ENCODE measurements at regions not wholly inside any gene's neighbourhood (a gene's known extent, or its start where the extent isn't known, plus 50 kb on each side); places are given as distances from the start of the nearest gene placed in this dataset.

DNA sequence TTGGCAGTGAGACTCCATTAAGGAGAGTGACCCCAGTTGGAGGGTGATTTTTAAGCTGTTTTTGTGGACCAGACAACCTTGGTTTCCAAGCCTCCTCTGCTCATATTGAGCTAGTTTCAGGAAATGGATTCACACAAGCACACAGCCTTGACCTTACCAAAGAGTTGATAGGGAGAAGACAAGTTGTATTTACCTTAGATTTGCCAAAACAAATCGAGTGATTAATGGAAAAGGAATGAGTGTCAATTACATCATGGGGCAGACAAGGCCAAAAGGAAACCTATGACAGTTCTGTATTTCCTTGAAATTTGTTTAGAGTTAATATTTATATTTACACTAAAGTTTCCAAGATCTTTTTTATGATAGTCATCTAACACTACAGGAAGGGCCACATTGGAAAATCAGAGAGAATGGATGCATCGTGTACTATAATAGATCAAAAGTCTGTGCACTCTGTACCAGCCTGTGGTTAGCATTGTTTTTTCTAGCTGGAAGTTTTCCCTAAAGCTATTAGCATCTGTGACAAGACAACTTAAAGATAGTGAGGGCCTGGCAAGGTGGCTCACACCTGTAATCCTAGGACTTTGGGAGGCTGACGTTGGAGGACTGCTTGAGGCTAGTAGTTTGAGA, 86.0 kb upstream of the FER start:
- DNase-seq (ENCODE audit: low read depth) = no peak
- no peak overlapping the region for H3K4me3 ChIP-seq (ENCODE audit: low read depth, low read length)
- no peak for TF ChIP-seq CTCF (conservative IDR thresholded peaks at IDR 0.05; ENCODE audit: low read depth, low read length)

DNA sequence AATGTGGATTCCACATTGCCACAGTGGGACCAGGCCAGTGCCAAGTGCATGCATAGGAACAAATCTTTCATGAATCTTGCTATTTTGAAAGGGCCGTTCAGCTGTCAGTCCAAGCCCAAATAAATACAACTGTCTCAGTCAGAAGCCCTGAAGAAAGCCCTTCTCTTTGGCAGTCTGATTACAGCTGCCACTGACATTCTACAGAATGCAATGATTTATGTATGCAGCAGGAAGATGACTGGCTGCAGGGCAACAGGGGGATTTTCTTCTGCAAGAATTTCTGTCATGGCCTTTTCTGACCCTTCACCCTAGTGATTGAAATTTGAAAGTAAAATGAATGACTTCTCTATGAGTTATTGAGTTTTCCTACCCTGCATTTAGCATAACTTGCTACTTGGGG, 86.7 kb upstream of the FER start:
- H3K4me3 ChIP-seq (ENCODE audit: low read depth, low read length) = no peak overlapping the region
- no peak for DNase-seq (ENCODE audit: low read depth)
- no peak for TF ChIP-seq CTCF (conservative IDR thresholded peaks at IDR 0.05; ENCODE audit: low read depth, low read length)

- TF ChIP-seq CTCF (conservative IDR thresholded peaks at IDR 0.05; ENCODE audit: low read depth, low read length) = no peak
Measured at GRCh38 chr5:108660291-108660690, 87.4 kb upstream of the FER start.

GRCh38 chr5:108659531-108659930, 88.2 kb upstream of the FER start:
- no peak for DNase-seq (ENCODE audit: low read depth)
- TF ChIP-seq CTCF (conservative IDR thresholded peaks at IDR 0.05; ENCODE audit: low read depth, low read length) = no peak
- H3K4me3 ChIP-seq (ENCODE audit: low read depth, low read length) = no peak overlapping the region

More at GRCh38 chr5:108660291-108660690, 87.4 kb upstream of the FER start:
- no peak for DNase-seq (ENCODE audit: low read depth)
- H3K4me3 ChIP-seq (ENCODE audit: low read depth, low read length) = no peak overlapping the region

- no peak for TF ChIP-seq CTCF (conservative IDR thresholded peaks at IDR 0.05; ENCODE audit: low read depth, low read length)
- DNase-seq (ENCODE audit: low read depth) = no peak
- no peak overlapping the region for H3K4me3 ChIP-seq (ENCODE audit: low read depth, low read length)
Measured at GRCh38 chr5:108655750-108656450, 91.8 kb upstream of the FER start.

DNA sequence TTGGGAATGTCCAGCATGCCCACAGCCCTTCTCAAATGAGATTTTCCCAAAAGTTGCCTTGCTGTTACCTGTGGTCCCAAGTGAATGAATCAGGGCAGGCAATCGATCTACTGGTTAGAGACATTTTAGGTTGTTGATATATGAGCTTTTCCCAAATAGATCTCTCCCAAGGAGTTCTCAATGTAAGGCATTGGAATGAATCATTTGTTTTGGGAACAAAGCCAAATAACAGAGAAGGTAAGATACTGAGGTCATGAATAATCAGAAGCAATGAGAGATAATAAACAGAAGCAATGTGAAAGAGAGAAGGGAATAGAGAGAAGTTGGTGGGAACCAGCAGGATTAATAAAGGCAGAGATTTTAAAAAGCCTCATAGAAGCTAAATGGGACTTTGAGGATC, 93.6 kb upstream of the FER start:
- H3K4me3 ChIP-seq (ENCODE audit: low read depth, low read length) = no peak overlapping the region
- TF ChIP-seq CTCF (conservative IDR thresholded peaks at IDR 0.05; ENCODE audit: low read depth, low read length) = no peak
- no peak for DNase-seq (ENCODE audit: low read depth)

DNA sequence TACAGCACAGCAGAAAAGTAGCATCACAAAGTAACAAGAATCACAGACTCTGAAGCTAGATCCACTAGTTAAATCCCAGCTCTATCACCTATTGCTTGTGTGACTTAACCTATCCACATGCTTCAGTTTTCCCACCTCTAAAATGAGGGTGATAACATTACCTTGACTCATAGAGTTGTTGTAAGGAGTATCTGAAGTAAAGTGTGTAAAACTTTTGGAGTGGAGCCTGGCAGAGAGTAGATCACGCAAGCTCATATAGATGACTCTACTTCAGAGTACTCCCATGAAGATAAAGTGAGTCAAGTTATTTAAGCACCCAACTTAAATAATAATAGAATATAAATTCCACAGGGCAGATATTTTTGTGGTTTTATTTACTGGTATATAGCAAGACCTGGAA, 94.5 kb upstream of the FER start:
- no peak overlapping the region for H3K4me3 ChIP-seq (ENCODE audit: low read depth, low read length)
- TF ChIP-seq CTCF (conservative IDR thresholded peaks at IDR 0.05; ENCODE audit: low read depth, low read length) = no peak
- DNase-seq (ENCODE audit: low read depth) = no peak
